PC-3 (cell line): ENCODE measurements at regions not wholly inside any gene's neighbourhood (a gene's known extent, or its start where the extent isn't known, plus 50 kb on each side); places are given as distances from the start of the nearest gene placed in this dataset.

ENCODE experiments used
- CTCF ChIP-seq: fragments of 300-600 bp; sonication (generic); conservative IDR thresholded peaks from 2 replicates; pipeline ENCODE4 v1.5.1; 2017; ENCODE audit warnings: antibody characterized with exemption, low read depth, mild to moderate bottlenecking, low read length
- EZH2phosphoT487 ChIP-seq: fragments of 300-600 bp; sonication (generic); IDR thresholded peaks from 2 replicates; pipeline ENCODE4 v1.6.1; 2018; ENCODE audit warnings: mild to moderate bottlenecking, antibody characterized with exemption, low read length, borderline replicate concordance

- TF ChIP-seq CTCF (no peak), EZH2phosphoT487 (no peak)
Measured at GRCh38 chr9:78674874-78675273, 377.9 kb downstream of the PSAT1 start.
